ENCODE measurements at regions not wholly inside any gene's neighbourhood (a gene's known extent, or its start where the extent isn't known, plus 50 kb on each side); places are given as distances from the start of the nearest gene placed in this dataset.

DNA sequence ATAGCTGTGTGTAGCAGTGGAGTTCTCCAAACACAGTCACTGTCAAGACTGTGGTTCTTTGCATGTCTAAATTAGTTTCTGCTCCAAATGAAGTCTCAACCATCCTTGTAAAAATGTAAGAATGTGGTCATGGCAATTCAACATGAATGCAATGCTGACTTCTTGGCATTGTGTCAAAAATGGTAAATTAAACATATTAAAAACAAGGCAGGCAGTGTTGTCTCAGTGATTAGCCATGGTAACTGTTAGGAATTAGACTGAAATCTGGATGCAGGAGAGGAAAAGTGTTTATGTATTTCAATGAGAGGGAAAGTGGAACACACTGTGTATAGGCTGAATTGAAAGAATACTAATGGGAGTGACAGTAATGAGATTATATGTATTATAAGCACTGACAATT lies 597.2 kb downstream of the EDEM1 start:
- no peaks in the 10 kb centered on the region for H3K36me3 Mint-ChIP-seq (ENCODE audit: low read depth)
- H3K4me1 ChIP-seq (ENCODE audit: control insufficient read depth, insufficient read depth, low read length), result no peaks in the 10 kb centered on the region
- no peaks in the 10 kb centered on the region for H3K27me3 Mint-ChIP-seq (ENCODE audit: insufficient read depth)
- H3K4me3 ChIP-seq (ENCODE audit: low read length), result no peak overlapping the region
- no peaks in the 10 kb centered on the region for H3K4me1 Mint-ChIP-seq
- no peak overlapping the region for H3K27ac ChIP-seq (ENCODE audit: low read depth, low read length)
- H3K9me3 Mint-ChIP-seq, result no peaks in the 10 kb centered on the region
- no peak overlapping the region for H3K4me3 Mint-ChIP-seq
- TF ChIP-seq, protein P1, sequence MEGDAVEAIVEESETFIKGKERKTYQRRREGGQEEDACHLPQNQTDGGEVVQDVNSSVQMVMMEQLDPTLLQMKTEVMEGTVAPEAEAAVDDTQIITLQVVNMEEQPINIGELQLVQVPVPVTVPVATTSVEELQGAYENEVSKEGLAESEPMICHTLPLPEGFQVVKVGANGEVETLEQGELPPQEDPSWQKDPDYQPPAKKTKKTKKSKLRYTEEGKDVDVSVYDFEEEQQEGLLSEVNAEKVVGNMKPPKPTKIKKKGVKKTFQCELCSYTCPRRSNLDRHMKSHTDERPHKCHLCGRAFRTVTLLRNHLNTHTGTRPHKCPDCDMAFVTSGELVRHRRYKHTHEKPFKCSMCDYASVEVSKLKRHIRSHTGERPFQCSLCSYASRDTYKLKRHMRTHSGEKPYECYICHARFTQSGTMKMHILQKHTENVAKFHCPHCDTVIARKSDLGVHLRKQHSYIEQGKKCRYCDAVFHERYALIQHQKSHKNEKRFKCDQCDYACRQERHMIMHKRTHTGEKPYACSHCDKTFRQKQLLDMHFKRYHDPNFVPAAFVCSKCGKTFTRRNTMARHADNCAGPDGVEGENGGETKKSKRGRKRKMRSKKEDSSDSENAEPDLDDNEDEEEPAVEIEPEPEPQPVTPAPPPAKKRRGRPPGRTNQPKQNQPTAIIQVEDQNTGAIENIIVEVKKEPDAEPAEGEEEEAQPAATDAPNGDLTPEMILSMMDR (conservative IDR thresholded peaks at IDR 0.05), result no peak
- H3K9me3 ChIP-seq (ENCODE audit: control insufficient read depth, low read length), result no peaks in the 10 kb centered on the region
- H3K27me3 ChIP-seq (ENCODE audit: control insufficient read depth, insufficient read depth, low read length, poor library complexity, severe bottlenecking), result no peaks in the 10 kb centered on the region
- H3K27ac Mint-ChIP-seq, result no peak overlapping the region
- no peak overlapping the region for H3K9ac ChIP-seq (ENCODE audit: extremely low read depth, low read length, poor library complexity, severe bottlenecking)
- H3K36me3 ChIP-seq (ENCODE audit: control insufficient read depth, insufficient read depth, low read length), result no peaks in the 10 kb centered on the region
- DNase-seq, result no peak

DNA sequence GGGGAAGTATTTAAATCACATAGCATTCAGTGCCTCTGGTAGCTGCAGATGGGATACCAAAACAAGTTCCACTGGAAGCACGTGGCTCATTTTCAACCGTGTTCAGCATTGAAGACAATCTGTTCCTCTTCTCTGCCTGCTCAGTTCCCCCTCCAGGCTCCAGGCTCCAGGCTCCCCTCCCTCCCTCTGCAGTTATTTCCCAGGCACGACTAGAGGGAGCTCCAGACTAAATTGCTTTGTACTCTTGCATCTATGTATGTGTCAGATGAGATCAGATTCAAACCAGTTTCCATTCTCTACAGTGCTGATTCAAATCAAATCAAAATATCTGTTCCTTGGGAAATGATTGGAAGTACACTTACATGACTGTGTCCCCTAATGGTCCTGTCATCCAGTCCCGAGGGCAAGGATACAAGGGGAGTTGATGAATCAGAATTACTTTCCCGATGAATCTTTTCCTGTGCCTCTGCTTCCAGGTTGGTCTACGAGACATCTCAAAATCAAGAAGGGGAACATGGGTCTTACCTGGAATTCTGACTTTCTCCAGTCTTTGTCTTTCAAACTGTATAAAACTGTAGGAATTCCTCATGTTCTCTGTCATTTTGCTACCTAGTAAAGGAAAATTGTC lies 600.5 kb downstream of the EDEM1 start:
- Histone ChIP-seq H3K36me3 (ENCODE audit: control insufficient read depth, insufficient read depth, low read length) (no peaks in the 10 kb centered on the region), H3K27me3 (ENCODE audit: control insufficient read depth, insufficient read depth, low read length, poor library complexity, severe bottlenecking) (no peaks in the 10 kb centered on the region), H3K27ac (ENCODE audit: low read depth, low read length) (no peak overlapping the region), H3K9ac (ENCODE audit: extremely low read depth, low read length, poor library complexity, severe bottlenecking) (no peak overlapping the region), H3K4me3 (ENCODE audit: low read length) (no peak overlapping the region), H3K4me1 (ENCODE audit: control insufficient read depth, insufficient read depth, low read length) (no peaks in the 10 kb centered on the region), H3K9me3 (ENCODE audit: control insufficient read depth, low read length) (no peaks in the 10 kb centered on the region)
- TF ChIP-seq, protein P1 (conservative IDR thresholded peaks at IDR 0.05), result peak; percentile 65
- Mint-ChIP-seq H3K27ac (no peak overlapping the region), H3K27me3 (ENCODE audit: insufficient read depth) (no peaks in the 10 kb centered on the region), H3K9me3 (peaks cover 3% of the 10 kb centered on the region), H3K36me3 (ENCODE audit: low read depth) (no peaks in the 10 kb centered on the region), H3K4me3 (no peak overlapping the region), H3K4me1 (no peaks in the 10 kb centered on the region)
- peak; percentile 72 for DNase-seq
- 53 to 58% methylated on average over 6 of the region's 6 CpGs for WGBS, 2 experiments (ENCODE audit: insufficient coverage in 1 of 2, insufficient read length in 1 of 2)

DNA sequence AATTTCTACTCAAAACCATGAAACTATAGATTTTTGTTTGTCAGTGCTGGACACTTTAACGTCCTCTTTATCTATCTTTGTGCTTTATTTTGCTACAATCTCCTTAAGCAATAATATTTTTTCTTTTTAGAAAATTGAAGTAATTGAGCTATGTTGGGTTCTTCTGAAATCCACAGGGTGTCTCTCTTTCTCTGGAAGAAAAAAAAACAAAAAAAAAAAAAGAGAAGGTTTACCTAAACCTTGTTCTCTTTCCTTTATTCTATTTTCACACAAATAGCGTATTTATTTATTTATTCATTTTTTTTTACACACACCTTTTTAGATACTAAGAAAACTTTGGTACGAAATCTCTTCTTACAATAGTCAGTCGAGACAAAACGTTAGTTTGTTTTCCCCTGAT lies 601.0 kb downstream of the EDEM1 start:
- H3K27me3 Mint-ChIP-seq (ENCODE audit: insufficient read depth), result no peaks in the 10 kb centered on the region
- no peaks in the 10 kb centered on the region for H3K27me3 ChIP-seq (ENCODE audit: control insufficient read depth, insufficient read depth, low read length, poor library complexity, severe bottlenecking)
- H3K4me3 Mint-ChIP-seq, result no peak overlapping the region
- no peaks in the 10 kb centered on the region for H3K4me1 ChIP-seq (ENCODE audit: control insufficient read depth, insufficient read depth, low read length)
- H3K4me1 Mint-ChIP-seq, result no peaks in the 10 kb centered on the region
- DNase-seq, result no peak
- H3K27ac Mint-ChIP-seq, result no peak overlapping the region
- no peak overlapping the region for H3K27ac ChIP-seq (ENCODE audit: low read depth, low read length)
- H3K9ac ChIP-seq (ENCODE audit: extremely low read depth, low read length, poor library complexity, severe bottlenecking), result no peak overlapping the region
- no peak overlapping the region for H3K4me3 ChIP-seq (ENCODE audit: low read length)
- H3K36me3 Mint-ChIP-seq (ENCODE audit: low read depth), result no peaks in the 10 kb centered on the region
- TF ChIP-seq, protein P1 (conservative IDR thresholded peaks at IDR 0.05), result no peak
- H3K9me3 Mint-ChIP-seq, result peaks cover 3% of the 10 kb centered on the region
- no peaks in the 10 kb centered on the region for H3K9me3 ChIP-seq (ENCODE audit: control insufficient read depth, low read length)
- WGBS, 2 experiments (ENCODE audit: insufficient coverage in 1 of 2, insufficient read length in 1 of 2), result 70 to 100% methylated on average over 3 to 4 of the region's 5 CpGs
- H3K36me3 ChIP-seq (ENCODE audit: control insufficient read depth, insufficient read depth, low read length), result no peaks in the 10 kb centered on the region

All from endodermal cell (in vitro differentiated cells).